HCT116 (cell line): ENCODE measurements at regions not wholly inside any gene's neighbourhood (a gene's known extent, or its start where the extent isn't known, plus 50 kb on each side); places are given as distances from the start of the nearest gene placed in this dataset.

Experiments
- ATAC-seq: fragments of 200-7000 bp; cut with Tn5 transposase; 2 replicates; pipeline ENCODE4 v1.9.1; 2020; ENCODE audit warnings: mild to moderate bottlenecking, moderate library complexity
- BruUV-seq: library from RNA; stranded (reverse); fragments of 400-500 nt; replicated peaks from 2 replicates; lab custom pipeline; 2021; lab: Mats Ljungman, UMichigan
- CTCF ChIA-PET: fragments of 300-600 bp; sonication (Branson Sonifier 250); formaldehyde crosslinking; loops from one replicate; lab custom pipeline; 2021; ENCODE audit warnings: antibody characterized with exemption; lab: Charles Lee
- POLR2A ChIA-PET: fragments of 300-600, 350-600 bp; sonication (Branson Sonifier 250); formaldehyde crosslinking; loops from one replicate; lab custom pipeline; 2021; ENCODE audit warnings: antibody characterized with exemption; lab: Charles Lee
- RAD21 ChIA-PET, 2 experiments: fragments of 300-600 bp; sonication (Branson Sonifier 250); formaldehyde crosslinking; loops; one replicate each; lab custom pipeline; 2023; ENCODE audit warnings: low total read pairs in 2 of 2; ENCODE audit not compliant: uncharacterized antibody in 2 of 2, unreplicated experiment in 2 of 2, low non-redundant PET in 1 of 2; lab: Charles Lee
- DNase-seq: peaks from one replicate; pipeline ENCODE4 v3.0.0-alpha.2; 2010; ENCODE audit warnings: low read depth, low spot score
- H2AFZ ChIP-seq: fragments of 200-600 bp; shearing (Covaris generic), sonication (generic); 2 replicates; pipeline ENCODE4 v1.6.1; 2017; ENCODE audit warnings: low read depth, mixed run types, mixed read lengths, antibody characterized with exemption, low read length; ENCODE audit not compliant: poor library complexity, severe bottlenecking
- H3K27ac ChIP-seq: 2 replicates; pipeline ENCODE4 v1.5.1; 2012; ENCODE audit warnings: low read depth, low read length
- H3K27me3 ChIP-seq: fragments of 200-600 bp; sonication (generic); 2 replicates; pipeline ENCODE4 v1.6.1; 2016; ENCODE audit warnings: mixed run types, low read length, mixed read lengths; ENCODE audit not compliant: insufficient read depth
- H3K36me3 ChIP-seq, 2 experiments: fragments of 200-500 bp in 1 of 2; fragments of 200-600 bp in 1 of 2; sonication (Bioruptor generic) in 1 of 2; sonication (generic) in 1 of 2; 2 replicates each; pipeline versions ENCODE4 v1.5.1 to v1.6.1; 2014 to 2016; ENCODE audit warnings: low read length in 2 of 2, inconsistent platforms in 1 of 2, mixed read lengths in 1 of 2, mixed run types in 1 of 2; ENCODE audit not compliant: insufficient read depth in 2 of 2, control insufficient read depth in 1 of 2
- H3K4me1 ChIP-seq, 2 experiments: fragments of 200-600 bp in 1 of 2; sonication (generic) in 1 of 2; 2 replicates each; pipeline versions ENCODE4 v1.5.1 to v1.6.1; 2012 to 2017; ENCODE audit warnings: low read length in 2 of 2, inconsistent platforms in 1 of 2, mild to moderate bottlenecking in 1 of 2, mixed read lengths in 1 of 2, mixed run types in 1 of 2, moderate library complexity in 1 of 2; ENCODE audit not compliant: insufficient read depth in 2 of 2, control insufficient read depth in 1 of 2
- H3K4me2 ChIP-seq: fragments of 200-600 bp; sonication (generic); 2 replicates; pipeline ENCODE4 v1.6.1; 2017; ENCODE audit warnings: mixed run types, low read length, mixed read lengths
- H3K4me3 ChIP-seq, 2 experiments: fragments of 200-600 bp in 1 of 2; sonication (generic) in 1 of 2; replicated peaks in 1 of 2; 2 replicates each; pipeline ENCODE4 v1.5.1; 2011 to 2016; ENCODE audit warnings: low read length in 2 of 2, control low read depth in 1 of 2, low read depth in 1 of 2, mild to moderate bottlenecking in 1 of 2, mixed read lengths in 1 of 2, mixed run types in 1 of 2
- H3K79me2 ChIP-seq: fragments of 200-600 bp; sonication (generic); 2 replicates; pipeline ENCODE4 v1.6.1; 2017; ENCODE audit warnings: mild to moderate bottlenecking, mixed run types, low read length, moderate library complexity, mixed read lengths; ENCODE audit not compliant: insufficient read depth
- H3K9ac ChIP-seq: fragments of 200-600 bp; sonication (generic); 2 replicates; pipeline ENCODE4 v1.6.1; 2016; ENCODE audit warnings: low read length, mixed read lengths
- H3K9me2 ChIP-seq: fragments of 200-600 bp; sonication (generic), shearing (Covaris generic); 2 replicates; pipeline ENCODE4 v1.6.1; 2017; ENCODE audit warnings: mixed run types, mild to moderate bottlenecking, moderate library complexity; ENCODE audit not compliant: insufficient read depth
- H3K9me3 ChIP-seq, 2 experiments: fragments of 200-500 bp in 1 of 2; fragments of 200-600 bp in 1 of 2; sonication (Bioruptor generic) in 1 of 2; sonication (generic) in 1 of 2; 2 replicates each; pipeline ENCODE4 v1.6.1; 2014 to 2017; ENCODE audit warnings: low read length in 2 of 2, mixed read lengths in 2 of 2, inconsistent platforms in 1 of 2, low read depth in 1 of 2, mild to moderate bottlenecking in 1 of 2, mixed run types in 1 of 2, moderate library complexity in 1 of 2; ENCODE audit not compliant: control insufficient read depth in 1 of 2, insufficient read depth in 1 of 2
- H4K20me1 ChIP-seq: fragments of 200-600 bp; sonication (generic), shearing (Covaris generic); 2 replicates; pipeline ENCODE4 v1.6.1; 2017; ENCODE audit warnings: mixed run types, mild to moderate bottlenecking, moderate library complexity; ENCODE audit not compliant: insufficient read depth
- ATF3 ChIP-seq: IDR thresholded peaks from 2 replicates; pipeline ENCODE4 v1.6.1; 2012
- CBX3 ChIP-seq: IDR thresholded peaks from 2 replicates; pipeline ENCODE4 v1.6.1; 2012; ENCODE audit warnings: low read depth
- CEBPB ChIP-seq: IDR thresholded peaks from 2 replicates; pipeline ENCODE4 v1.6.1; 2012; ENCODE audit warnings: low read depth
- CTCF ChIP-seq, 3 experiments: fragments of 200-600 bp in 1 of 3; sonication (generic) in 1 of 3; IDR thresholded peaks in 2 of 3; conservative IDR thresholded peaks in 1 of 3; 2 replicates each; pipeline ENCODE4 v1.5.1; 2012 to 2017; ENCODE audit warnings: low read depth in 2 of 3, low read length in 2 of 3, antibody characterized with exemption in 1 of 3, borderline replicate concordance in 1 of 3, control low read depth in 1 of 3, mild to moderate bottlenecking in 1 of 3, mixed read lengths in 1 of 3, mixed run types in 1 of 3, moderate library complexity in 1 of 3; ENCODE audit not compliant: insufficient read depth in 1 of 3
- EGR1 ChIP-seq: IDR thresholded peaks from 2 replicates; pipeline ENCODE4 v1.6.1; 2012; ENCODE audit warnings: low read depth
- ELF1 ChIP-seq: IDR thresholded peaks from 2 replicates; pipeline ENCODE4 v1.6.1; 2012; ENCODE audit warnings: low read depth, borderline replicate concordance
- EZH2 ChIP-seq: fragments of 200-600 bp; sonication (generic); IDR thresholded peaks from 2 replicates; pipeline ENCODE4 v1.6.1; 2017; ENCODE audit warnings: antibody characterized with exemption, mixed run types
- JUND ChIP-seq: IDR thresholded peaks from 2 replicates; pipeline ENCODE4 v1.6.1; 2012
- POLR2AphosphoS5 ChIP-seq: IDR thresholded peaks from 2 replicates; pipeline ENCODE4 v1.6.1; 2011; ENCODE audit warnings: mild to moderate bottlenecking, low read depth, low read length, moderate library complexity
- RAD21 ChIP-seq: IDR thresholded peaks from 2 replicates; pipeline ENCODE4 v1.6.1; 2012; ENCODE audit warnings: low read depth, mild to moderate bottlenecking
- REST ChIP-seq: IDR thresholded peaks from 2 replicates; pipeline ENCODE4 v1.6.1; 2012; ENCODE audit warnings: low read depth
- SIN3A ChIP-seq: IDR thresholded peaks from 2 replicates; pipeline ENCODE4 v1.6.1; 2012; ENCODE audit warnings: low read depth
- SRF ChIP-seq: IDR thresholded peaks from 2 replicates; pipeline ENCODE4 v1.6.1; 2012; ENCODE audit warnings: low read depth
- TCF7L2 ChIP-seq: IDR thresholded peaks from 2 replicates; pipeline ENCODE4 v1.7.0; 2011; ENCODE audit warnings: borderline replicate concordance, inconsistent platforms; ENCODE audit not compliant: insufficient read depth, insufficient read length; ENCODE audit errors: extremely low read depth
- YY1 ChIP-seq: IDR thresholded peaks from 2 replicates; pipeline ENCODE4 v1.6.1; 2011; ENCODE audit warnings: low read length, low read depth, moderate library complexity, mild to moderate bottlenecking; ENCODE audit not compliant: insufficient replicate concordance; ENCODE audit errors: extremely low read depth
- ZFX ChIP-seq: fragments of 450-650 bp; IDR thresholded peaks from 2 replicates; pipeline ENCODE4 v1.6.1; 2017
- ZNF274 ChIP-seq: fragments of 200-500 bp; sonication (Bioruptor generic); IDR thresholded peaks from 2 replicates; pipeline ENCODE4 v1.6.1; 2014; ENCODE audit warnings: mild to moderate bottlenecking, low read depth, low read length, inconsistent platforms
- intact Hi-C: fragments of 100-400 bp; cut with micrococcal nuclease; formaldehyde crosslinking; loops from 2 replicates; pipeline ENCODE4 v1.10.0; 2022

- ATAC-seq (no peak), DNase-seq (no peak)
- Histone ChIP-seq H3K27ac (no peak overlapping the region), H3K4me2 (no peak overlapping the region), H2AFZ (no peak overlapping the region), H3K27me3 (no peaks in the 10 kb centered on the region), H3K9me3 (peaks cover 0 to 36% of the 10 kb centered on the region in 2 experiments; a peak in 2 of 4 replicates)
- TF ChIP-seq TCF7L2 (no peak), CTCF (IDR thresholded peaks at IDR 0.05 in 2 of 3, conservative IDR thresholded peaks at IDR 0.05 in 1 of 3; ENCODE audit: borderline replicate concordance in 1 of 3, insufficient read depth in 1 of 3, low read depth in 2 of 3, low read length in 2 of 3) (no peak), ZFX (no peak), EZH2 (no peak), SIN3A (no peak), ATF3 (no peak), EGR1 (no peak), CEBPB (no peak), CBX3 (no peak), YY1 (no peak), ELF1 (no peak), POLR2AphosphoS5 (no peak), REST (no peak), ZNF274 (no peak), RAD21 (no peak), JUND (no peak), SRF (no peak)
- TF ChIP-seq, all 23 proteins: peak for 0
- ChIA-PET RAD21 (no interaction called here), POLR2A (no interaction called here), CTCF (no interaction called here)
- Histone ChIP-seq H3K9me2 (no peaks in the 10 kb centered on the region), H3K79me2 (no peaks in the 10 kb centered on the region), H3K36me3 (no peaks in the 10 kb centered on the region), H3K4me1 (no peaks in the 10 kb centered on the region), H3K4me3 (no peak overlapping the region), H3K9ac (no peak overlapping the region), H4K20me1 (no peaks in the 10 kb centered on the region)
- intact Hi-C loops = no loop called here
- BruUV-seq = no TSS peak
Observed at GRCh38 chr13:53269634-53270033, 241.0 kb downstream of the OLFM4 start.
